HG03432 (cell line): ENCODE measurements at regions not wholly inside any gene's neighbourhood (a gene's known extent, or its start where the extent isn't known, plus 50 kb on each side); places are given as distances from the start of the nearest gene placed in this dataset.

Source experiments
- ATAC-seq: cut with Tn5 transposase; IDR thresholded peaks from one replicate; pipeline ENCODE4 v1.9.1; 2021; ENCODE audit warnings: mild to moderate bottlenecking, moderate library complexity; ENCODE audit not compliant: unreplicated experiment

GRCh38 chr5:164649266-164649665 lies 1143.8 kb downstream of the MAT2B start:
- ATAC-seq: no peak

GRCh38 chr5:164650427-164650826 lies 1145.0 kb downstream of the MAT2B start:
- peak; percentile 38 for ATAC-seq

GRCh38 chr5:164651546-164652275 lies 1146.3 kb downstream of the MAT2B start:
- peak; percentile 76 for ATAC-seq

- no peak for ATAC-seq
These were observed 1146.8 kb downstream of the MAT2B start for GRCh38 chr5:164652276-164652660.

- no peak for ATAC-seq
These were observed 1158.0 kb downstream of the MAT2B start for GRCh38 chr5:164663198-164663989.

GRCh38 chr5:164671640-164672039 lies 1166.2 kb downstream of the MAT2B start:
- no peak for ATAC-seq

GRCh38 chr5:164672205-164672604 lies 1166.8 kb downstream of the MAT2B start:
- ATAC-seq: no peak

- peak; percentile 68 for ATAC-seq
These were observed 1167.7 kb downstream of the MAT2B start for GRCh38 chr5:164672931-164673694.

GRCh38 chr5:164679461-164679860 lies 1174.0 kb downstream of the MAT2B start:
- ATAC-seq: no peak

GRCh38 chr5:164680216-164680615 lies 1174.8 kb downstream of the MAT2B start:
- ATAC-seq: no peak

- no peak for ATAC-seq
These were observed 1175.5 kb downstream of the MAT2B start for GRCh38 chr5:164680812-164681520.

GRCh38 chr5:164687391-164687790 lies 1182.0 kb downstream of the MAT2B start:
- no peak for ATAC-seq

- ATAC-seq: no peak
These were observed 1183.0 kb downstream of the MAT2B start for GRCh38 chr5:164688437-164688836.

- no peak for ATAC-seq
These were observed 1203.4 kb downstream of the MAT2B start for GRCh38 chr5:164708831-164709230.

- no peak for ATAC-seq
These were observed 1208.3 kb downstream of the MAT2B start for GRCh38 chr5:164713682-164714081.

GRCh38 chr5:164721116-164721515 lies 1215.7 kb downstream of the MAT2B start:
- ATAC-seq: no peak

GRCh38 chr5:164721656-164722055 lies 1216.2 kb downstream of the MAT2B start:
- no peak for ATAC-seq

GRCh38 chr5:164722702-164723101 lies 1217.3 kb downstream of the MAT2B start:
- ATAC-seq: no peak

GRCh38 chr5:164727012-164727411 lies 1221.6 kb downstream of the MAT2B start:
- no peak for ATAC-seq

- ATAC-seq: no peak
These were observed 1223.3 kb downstream of the MAT2B start for GRCh38 chr5:164728733-164729132.

- ATAC-seq: no peak
These were observed 1229.9 kb downstream of the MAT2B start for GRCh38 chr5:164735334-164735733.
